Pons (tissue), 1 donor: ENCODE measurements at regions not wholly inside any gene's neighbourhood (a gene's known extent, or its start where the extent isn't known, plus 50 kb on each side); places are given as distances from the start of the nearest gene placed in this dataset.
A peak's percentile ranks its signal among the peaks of the same experiment; 100 is the strongest.
"Not testable (repeated sequence)": the region's sequence is repeated elsewhere in the genome, so short reads cannot be mapped to it uniquely, and the experiment has no call there.

ENCODE experiments used
- DNase-seq: peaks from one replicate; pipeline ENCODE4 v3.0.0-alpha.2; 2016; ENCODE audit warnings: low spot score

- not testable (repeated sequence) for DNase-seq
These were observed 75.6 kb downstream of the MRPL39 start for GRCh38 chr21:25531538-25532250.

GRCh38 chr21:25528515-25528914 lies 78.8 kb downstream of the MRPL39 start:
- DNase-seq: no peak

- no peak for DNase-seq
These were observed 88.8 kb downstream of the MRPL39 start for GRCh38 chr21:25518491-25518911.

- no peak for DNase-seq
These were observed 91.5 kb downstream of the MRPL39 start for GRCh38 chr21:25515484-25516405.

GRCh38 chr21:25513810-25514209 lies 93.5 kb downstream of the MRPL39 start:
- no peak for DNase-seq

- peak; percentile 2 for DNase-seq
These were observed 94.9 kb downstream of the MRPL39 start for GRCh38 chr21:25512095-25513081.

GRCh38 chr21:25509862-25510261 lies 97.4 kb downstream of the MRPL39 start:
- DNase-seq: no peak

- no peak for DNase-seq
These were observed 98.9 kb downstream of the MRPL39 start for GRCh38 chr21:25508364-25508763.

GRCh38 chr21:25507522-25507921 lies 99.8 kb downstream of the MRPL39 start:
- no peak for DNase-seq

GRCh38 chr21:25506887-25507286 lies 100.4 kb downstream of the MRPL39 start:
- DNase-seq: no peak

GRCh38 chr21:25506261-25506660 lies 101.0 kb downstream of the MRPL39 start:
- DNase-seq: no peak

GRCh38 chr21:25503981-25504380 lies 103.3 kb downstream of the MRPL39 start:
- no peak for DNase-seq

- peak; percentile 2 for DNase-seq
These were observed 105.2 kb downstream of the MRPL39 start for GRCh38 chr21:25501996-25502665.

GRCh38 chr21:25501462-25501861 lies 105.8 kb downstream of the MRPL39 start:
- DNase-seq: no peak

- DNase-seq: no peak
These were observed 106.7 kb downstream of the MRPL39 start for GRCh38 chr21:25500598-25500997.

- DNase-seq: no peak
These were observed 110.3 kb downstream of the MRPL39 start for GRCh38 chr21:25496825-25497482.

- no peak for DNase-seq
These were observed 112.5 kb downstream of the MRPL39 start for GRCh38 chr21:25494804-25495203.

GRCh38 chr21:25493722-25494121 lies 113.6 kb downstream of the MRPL39 start:
- no peak for DNase-seq

- no peak for DNase-seq
These were observed 116.0 kb downstream of the MRPL39 start for GRCh38 chr21:25491267-25491666.

- DNase-seq: no peak
These were observed 116.5 kb downstream of the MRPL39 start for GRCh38 chr21:25490742-25491141.

GRCh38 chr21:25489673-25490072 lies 117.6 kb downstream of the MRPL39 start:
- no peak for DNase-seq
